ENCODE measurements at regions not wholly inside any gene's neighbourhood (a gene's known extent, or its start where the extent isn't known, plus 50 kb on each side); places are given as distances from the start of the nearest gene placed in this dataset.

DNA sequence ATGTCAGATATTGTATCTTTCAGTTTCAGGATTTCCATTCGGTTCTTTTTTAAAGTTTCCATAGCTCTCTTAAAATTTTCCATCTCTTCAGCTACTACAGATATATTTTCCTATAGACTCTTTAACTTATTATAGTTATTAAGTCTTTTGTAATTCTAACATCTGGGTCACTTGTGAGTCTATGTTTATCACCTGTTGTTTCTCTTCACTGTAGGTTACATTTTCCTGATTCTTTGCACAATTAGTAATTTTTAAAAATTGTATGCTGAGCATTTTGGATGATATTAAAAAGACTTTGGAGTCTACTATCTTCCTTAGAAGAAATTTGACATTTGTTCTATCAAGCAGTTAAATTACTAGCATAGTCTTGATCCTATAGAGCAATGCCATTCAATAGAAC is 140.7 kb downstream of the QRSL1 start:
- TF ChIP-seq, protein P1, sequence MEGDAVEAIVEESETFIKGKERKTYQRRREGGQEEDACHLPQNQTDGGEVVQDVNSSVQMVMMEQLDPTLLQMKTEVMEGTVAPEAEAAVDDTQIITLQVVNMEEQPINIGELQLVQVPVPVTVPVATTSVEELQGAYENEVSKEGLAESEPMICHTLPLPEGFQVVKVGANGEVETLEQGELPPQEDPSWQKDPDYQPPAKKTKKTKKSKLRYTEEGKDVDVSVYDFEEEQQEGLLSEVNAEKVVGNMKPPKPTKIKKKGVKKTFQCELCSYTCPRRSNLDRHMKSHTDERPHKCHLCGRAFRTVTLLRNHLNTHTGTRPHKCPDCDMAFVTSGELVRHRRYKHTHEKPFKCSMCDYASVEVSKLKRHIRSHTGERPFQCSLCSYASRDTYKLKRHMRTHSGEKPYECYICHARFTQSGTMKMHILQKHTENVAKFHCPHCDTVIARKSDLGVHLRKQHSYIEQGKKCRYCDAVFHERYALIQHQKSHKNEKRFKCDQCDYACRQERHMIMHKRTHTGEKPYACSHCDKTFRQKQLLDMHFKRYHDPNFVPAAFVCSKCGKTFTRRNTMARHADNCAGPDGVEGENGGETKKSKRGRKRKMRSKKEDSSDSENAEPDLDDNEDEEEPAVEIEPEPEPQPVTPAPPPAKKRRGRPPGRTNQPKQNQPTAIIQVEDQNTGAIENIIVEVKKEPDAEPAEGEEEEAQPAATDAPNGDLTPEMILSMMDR (IDR thresholded peaks at IDR 0.05) = no peak
- ATAC-seq (ENCODE audit: poor library complexity) (no peak), DNase-seq (no peak)
- Mint-ChIP-seq H3K4me1 (ENCODE audit: low read depth) (no peaks in the 10 kb centered on the region), H3K36me3 (ENCODE audit: low read depth) (no peaks in the 10 kb centered on the region), H3K27ac (no peak overlapping the region), H3K27me3 (peaks cover 19% of the 10 kb centered on the region), H3K9me3 (peaks cover 2% of the 10 kb centered on the region), H3K4me3 (no peak overlapping the region)
- H3K36me3 ChIP-seq (ENCODE audit: insufficient read depth, low read length) = no peaks in the 10 kb centered on the region
- ChIA-PET CTCF (no interaction called here), POLR2A (no interaction called here)
- no peak overlapping the region for H3K27ac ChIP-seq (ENCODE audit: low read depth in 1 of 2, low read length in 2 of 2)
- no peaks in the 10 kb centered on the region for H3K4me1 ChIP-seq (ENCODE audit: insufficient read depth, low read length)
- peaks cover 5 to 6% of the 10 kb centered on the region in 2 experiments for H3K9me3 ChIP-seq (ENCODE audit: control insufficient read depth in 1 of 2, insufficient read depth in 1 of 2, low read length in 2 of 2)
- peaks cover 0 to 4% of the 10 kb centered on the region in 2 experiments for H3K27me3 ChIP-seq (ENCODE audit: control insufficient read depth in 1 of 2, insufficient read depth in 2 of 2, low read length in 2 of 2)
- no peak overlapping the region for H3K4me3 ChIP-seq (ENCODE audit: low read length)
- intact Hi-C loops (cut with DNase I, micrococcal nuclease) = no loop called here

DNA sequence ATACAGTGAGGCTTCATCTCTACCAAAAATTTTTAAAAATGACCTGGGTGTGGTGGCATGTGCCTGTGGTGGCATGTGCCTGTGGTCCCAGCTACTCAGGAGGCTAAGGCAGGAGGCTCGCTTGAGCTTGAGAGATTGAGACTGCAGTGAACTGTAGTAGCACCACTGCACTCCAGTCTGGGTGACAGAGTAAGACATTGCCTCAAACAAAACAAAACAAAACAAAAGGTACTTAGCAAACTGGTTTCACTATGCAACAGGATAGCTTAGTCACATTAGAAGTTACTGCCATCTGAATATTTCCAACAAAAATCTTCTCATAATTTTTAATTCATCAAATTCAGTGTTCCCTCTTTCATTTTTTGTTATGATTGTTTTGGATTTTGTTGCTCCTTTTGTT is 137.9 kb downstream of the QRSL1 start:
- H3K4me3 ChIP-seq (ENCODE audit: low read length) = no peak overlapping the region
- peaks cover 0 to 4% of the 10 kb centered on the region in 2 experiments for H3K27me3 ChIP-seq (ENCODE audit: control insufficient read depth in 1 of 2, insufficient read depth in 2 of 2, low read length in 2 of 2)
- no peaks in the 10 kb centered on the region for H3K4me1 ChIP-seq (ENCODE audit: insufficient read depth, low read length)
- ATAC-seq (ENCODE audit: poor library complexity) (no peak), DNase-seq (no peak)
- H3K27ac ChIP-seq (ENCODE audit: low read depth in 1 of 2, low read length in 2 of 2) = no peak overlapping the region
- ChIA-PET CTCF (no interaction called here), POLR2A (no interaction called here)
- no peaks in the 10 kb centered on the region for H3K4me1 Mint-ChIP-seq (ENCODE audit: low read depth)
- TF ChIP-seq, protein P1 (IDR thresholded peaks at IDR 0.05) = no peak
- intact Hi-C loops (cut with DNase I, micrococcal nuclease) = no loop called here
- no peak overlapping the region for H3K4me3 Mint-ChIP-seq
- no peaks in the 10 kb centered on the region for H3K36me3 ChIP-seq (ENCODE audit: insufficient read depth, low read length)
- H3K9me3 ChIP-seq (ENCODE audit: control insufficient read depth in 1 of 2, insufficient read depth in 1 of 2, low read length in 2 of 2) = peaks cover 5 to 6% of the 10 kb centered on the region in 2 experiments
- H3K9me3 Mint-ChIP-seq = peaks cover 2% of the 10 kb centered on the region
- no peak overlapping the region for H3K27ac Mint-ChIP-seq
- peaks cover 9% of the 10 kb centered on the region for H3K27me3 Mint-ChIP-seq
- H3K36me3 Mint-ChIP-seq (ENCODE audit: low read depth) = no peaks in the 10 kb centered on the region

DNA sequence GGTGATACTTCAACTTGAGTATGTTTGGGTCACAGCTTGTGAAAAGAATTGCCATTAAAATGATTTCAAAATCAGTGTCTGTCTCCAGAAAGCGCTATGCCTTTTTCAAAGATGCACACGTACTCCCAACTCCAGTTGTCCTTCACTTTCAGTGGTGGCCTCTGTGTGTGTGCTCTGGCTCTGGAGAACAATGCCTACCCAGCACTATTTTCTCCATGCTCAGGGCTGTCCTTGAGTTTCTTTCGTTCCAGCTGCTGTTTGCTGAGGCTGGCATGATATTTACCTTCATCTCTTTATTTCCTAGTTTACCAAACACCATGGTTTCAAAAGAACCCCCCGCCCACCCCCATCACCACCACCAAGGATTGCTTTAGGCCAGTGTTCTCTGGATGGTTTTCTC is 136.8 kb downstream of the QRSL1 start:
- Histone ChIP-seq H3K27ac (ENCODE audit: low read depth in 1 of 2, low read length in 2 of 2) (no peak overlapping the region), H3K4me1 (ENCODE audit: insufficient read depth, low read length) (no peaks in the 10 kb centered on the region), H3K9me3 (ENCODE audit: control insufficient read depth in 1 of 2, insufficient read depth in 1 of 2, low read length in 2 of 2) (peaks cover 5 to 6% of the 10 kb centered on the region in 2 experiments), H3K36me3 (ENCODE audit: insufficient read depth, low read length) (no peaks in the 10 kb centered on the region), H3K4me3 (ENCODE audit: low read length) (no peak overlapping the region), H3K27me3 (ENCODE audit: control insufficient read depth in 1 of 2, insufficient read depth in 2 of 2, low read length in 2 of 2) (peaks cover 0 to 2% of the 10 kb centered on the region in 2 experiments)
- ChIA-PET POLR2A (no interaction called here), CTCF (no interaction called here)
- ATAC-seq (ENCODE audit: poor library complexity) (no peak), DNase-seq (no peak)
- TF ChIP-seq, protein P1 (IDR thresholded peaks at IDR 0.05) = no peak
- Mint-ChIP-seq H3K36me3 (ENCODE audit: low read depth) (no peaks in the 10 kb centered on the region), H3K27me3 (peaks cover 3% of the 10 kb centered on the region), H3K4me1 (ENCODE audit: low read depth) (no peaks in the 10 kb centered on the region), H3K27ac (no peak overlapping the region), H3K4me3 (no peak overlapping the region), H3K9me3 (peaks cover 2% of the 10 kb centered on the region)
- intact Hi-C loops (cut with DNase I, micrococcal nuclease) = no loop called here
